ENCODE measurements at regions not wholly inside any gene's neighbourhood (a gene's known extent, or its start where the extent isn't known, plus 50 kb on each side); places are given as distances from the start of the nearest gene placed in this dataset.
A peak's percentile ranks its signal among the peaks of the same experiment; 100 is the strongest.

GRCh38 chr6:41418741-41419140 is 83.3 kb downstream of the NCR2 start:
- Histone ChIP-seq H3K27me3 (ENCODE audit: control insufficient read depth in 2 of 2, insufficient read depth in 1 of 2, low read length in 1 of 2) (peaks cover 4 to 22% of the 10 kb centered on the region in 2 donors), H3K27ac (ENCODE audit: low read depth in 1 of 2, low read length in 1 of 2) (no peak overlapping the region), H3K36me3 (ENCODE audit: control insufficient read depth in 2 of 2, insufficient read depth in 2 of 2, low read length in 1 of 2) (no peaks in the 10 kb centered on the region), H3K4me1 (ENCODE audit: control insufficient read depth in 2 of 2, insufficient read depth in 2 of 2, low read length in 2 of 2) (peaks cover 25 to 43% of the 10 kb centered on the region in 2 donors), H3K9me3 (ENCODE audit: control insufficient read depth in 2 of 2, insufficient read depth in 1 of 2, low read length in 1 of 2) (peaks cover 0 to 5% of the 10 kb centered on the region in 2 donors), H3K4me3 (ENCODE audit: low read length in 2 of 2) (no peak overlapping the region)
- DNase-seq (ENCODE audit: low read depth in 6 of 9, low spot score in 9 of 9): no peak
- WGBS: 97% methylated on average over 2 of the region's 2 CpGs

- no peaks in the 10 kb centered on the region for H3K36me3 ChIP-seq (ENCODE audit: control insufficient read depth in 2 of 2, insufficient read depth in 2 of 2, low read length in 1 of 2)
- no peak overlapping the region for H3K27ac ChIP-seq (ENCODE audit: low read depth in 1 of 2, low read length in 1 of 2)
- H3K9me3 ChIP-seq (ENCODE audit: control insufficient read depth in 2 of 2, insufficient read depth in 1 of 2, low read length in 1 of 2): peaks cover 0 to 5% of the 10 kb centered on the region in 2 donors
- H3K4me1 ChIP-seq (ENCODE audit: control insufficient read depth in 2 of 2, insufficient read depth in 2 of 2, low read length in 2 of 2): peaks cover 25 to 40% of the 10 kb centered on the region in 2 donors
- DNase-seq (ENCODE audit: low read depth in 6 of 9, low spot score in 9 of 9): no peak
- WGBS: 97% methylated on average over 3 of the region's 3 CpGs
- peaks cover 4 to 21% of the 10 kb centered on the region in 2 donors for H3K27me3 ChIP-seq (ENCODE audit: control insufficient read depth in 2 of 2, insufficient read depth in 1 of 2, low read length in 1 of 2)
- no peak overlapping the region for H3K4me3 ChIP-seq (ENCODE audit: low read length in 2 of 2)
Measured at GRCh38 chr6:41419385-41419784, 84.0 kb downstream of the NCR2 start.

GRCh38 chr6:41420186-41420585 is 84.8 kb downstream of the NCR2 start:
- H3K27ac ChIP-seq (ENCODE audit: low read depth in 1 of 2, low read length in 1 of 2): no peak overlapping the region
- DNase-seq (ENCODE audit: low read depth in 6 of 9, low spot score in 9 of 9): no peak
- H3K36me3 ChIP-seq (ENCODE audit: control insufficient read depth in 2 of 2, insufficient read depth in 2 of 2, low read length in 1 of 2): no peaks in the 10 kb centered on the region
- peaks cover 22 to 35% of the 10 kb centered on the region in 2 donors for H3K4me1 ChIP-seq (ENCODE audit: control insufficient read depth in 2 of 2, insufficient read depth in 2 of 2, low read length in 2 of 2)
- WGBS: 94% methylated on average over 4 of the region's 4 CpGs
- H3K9me3 ChIP-seq (ENCODE audit: control insufficient read depth in 2 of 2, insufficient read depth in 1 of 2, low read length in 1 of 2): peaks cover 0 to 5% of the 10 kb centered on the region in 2 donors
- peaks cover 4 to 21% of the 10 kb centered on the region in 2 donors for H3K27me3 ChIP-seq (ENCODE audit: control insufficient read depth in 2 of 2, insufficient read depth in 1 of 2, low read length in 1 of 2)
- H3K4me3 ChIP-seq (ENCODE audit: low read length in 2 of 2): no peak overlapping the region

GRCh38 chr6:41422161-41422560 is 86.8 kb downstream of the NCR2 start:
- H3K9me3 ChIP-seq (ENCODE audit: control insufficient read depth in 2 of 2, insufficient read depth in 1 of 2, low read length in 1 of 2): peaks cover 0 to 5% of the 10 kb centered on the region in 2 donors
- H3K4me1 ChIP-seq (ENCODE audit: control insufficient read depth in 2 of 2, insufficient read depth in 2 of 2, low read length in 2 of 2): peaks cover 6 to 25% of the 10 kb centered on the region in 2 donors
- peaks cover 15 to 30% of the 10 kb centered on the region in 2 donors for H3K27me3 ChIP-seq (ENCODE audit: control insufficient read depth in 2 of 2, insufficient read depth in 1 of 2, low read length in 1 of 2)
- H3K27ac ChIP-seq (ENCODE audit: low read depth in 1 of 2, low read length in 1 of 2): no peak overlapping the region
- no peak overlapping the region for H3K4me3 ChIP-seq (ENCODE audit: low read length in 2 of 2)
- WGBS: 89% methylated on average over 5 of the region's 5 CpGs
- H3K36me3 ChIP-seq (ENCODE audit: control insufficient read depth in 2 of 2, insufficient read depth in 2 of 2, low read length in 1 of 2): no peaks in the 10 kb centered on the region
- no peak for DNase-seq (ENCODE audit: low read depth in 6 of 9, low spot score in 9 of 9)

- H3K36me3 ChIP-seq (ENCODE audit: control insufficient read depth in 2 of 2, insufficient read depth in 2 of 2, low read length in 1 of 2): no peaks in the 10 kb centered on the region
- no peak overlapping the region for H3K27ac ChIP-seq (ENCODE audit: low read depth in 1 of 2, low read length in 1 of 2)
- H3K4me1 ChIP-seq (ENCODE audit: control insufficient read depth in 2 of 2, insufficient read depth in 2 of 2, low read length in 2 of 2): peaks cover 5 to 24% of the 10 kb centered on the region in 2 donors
- no peak for DNase-seq (ENCODE audit: low read depth in 6 of 9, low spot score in 9 of 9)
- H3K27me3 ChIP-seq (ENCODE audit: control insufficient read depth in 2 of 2, insufficient read depth in 1 of 2, low read length in 1 of 2): peaks cover 24 to 34% of the 10 kb centered on the region in 2 donors
- peaks cover 0 to 9% of the 10 kb centered on the region in 2 donors for H3K9me3 ChIP-seq (ENCODE audit: control insufficient read depth in 2 of 2, insufficient read depth in 1 of 2, low read length in 1 of 2)
- no peak overlapping the region for H3K4me3 ChIP-seq (ENCODE audit: low read length in 2 of 2)
Measured at GRCh38 chr6:41423002-41423401, 87.6 kb downstream of the NCR2 start.

GRCh38 chr6:41424370-41425058 is 89.1 kb downstream of the NCR2 start:
- peaks cover 38 to 49% of the 10 kb centered on the region in 2 donors for H3K27me3 ChIP-seq (ENCODE audit: control insufficient read depth in 2 of 2, insufficient read depth in 1 of 2, low read length in 1 of 2)
- DNase-seq (ENCODE audit: low read depth in 6 of 9, low spot score in 9 of 9): peak; percentile 52 to 90 (median 79)
- WGBS: 22% methylated on average over 4 of the region's 4 CpGs

GRCh38 chr6:41425511-41425910 is 90.1 kb downstream of the NCR2 start:
- peaks cover 7 to 35% of the 10 kb centered on the region in 2 donors for H3K4me1 ChIP-seq (ENCODE audit: control insufficient read depth in 2 of 2, insufficient read depth in 2 of 2, low read length in 2 of 2)

More at GRCh38 chr6:41424370-41425058, 89.1 kb downstream of the NCR2 start:
- H3K4me3 ChIP-seq (ENCODE audit: low read length in 2 of 2): no peak overlapping the region
- peaks cover 0 to 5% of the 10 kb centered on the region in 2 donors for H3K9me3 ChIP-seq (ENCODE audit: control insufficient read depth in 2 of 2, insufficient read depth in 1 of 2, low read length in 1 of 2)
- H3K4me1 ChIP-seq (ENCODE audit: control insufficient read depth in 2 of 2, insufficient read depth in 2 of 2, low read length in 2 of 2): peaks cover 7 to 35% of the 10 kb centered on the region in 2 donors
- no peaks in the 10 kb centered on the region for H3K36me3 ChIP-seq (ENCODE audit: control insufficient read depth in 2 of 2, insufficient read depth in 2 of 2, low read length in 1 of 2)
- H3K27ac ChIP-seq (ENCODE audit: low read depth in 1 of 2, low read length in 1 of 2): no peak overlapping the region

GRCh38 chr6:41426438-41426851 is 91.0 kb downstream of the NCR2 start:
- 7% methylated on average over 16 of the region's 16 CpGs for WGBS
- H3K27ac ChIP-seq (ENCODE audit: low read depth in 1 of 2, low read length in 1 of 2): no peak overlapping the region
- H3K4me1 ChIP-seq (ENCODE audit: control insufficient read depth in 2 of 2, insufficient read depth in 2 of 2, low read length in 2 of 2): peaks cover 7 to 35% of the 10 kb centered on the region in 2 donors
- H3K36me3 ChIP-seq (ENCODE audit: control insufficient read depth in 2 of 2, insufficient read depth in 2 of 2, low read length in 1 of 2): no peaks in the 10 kb centered on the region
- no peak overlapping the region for H3K4me3 ChIP-seq (ENCODE audit: low read length in 2 of 2)
- H3K27me3 ChIP-seq (ENCODE audit: control insufficient read depth in 2 of 2, insufficient read depth in 1 of 2, low read length in 1 of 2): peaks cover 39 to 67% of the 10 kb centered on the region in 2 donors
- H3K9me3 ChIP-seq (ENCODE audit: control insufficient read depth in 2 of 2, insufficient read depth in 1 of 2, low read length in 1 of 2): peaks cover 0 to 4% of the 10 kb centered on the region in 2 donors
- DNase-seq (ENCODE audit: low read depth in 6 of 9, low spot score in 9 of 9): peak in 1 of 9 donors; percentile 74

More at GRCh38 chr6:41425511-41425910, 90.1 kb downstream of the NCR2 start:
- DNase-seq (ENCODE audit: low read depth in 6 of 9, low spot score in 9 of 9): no peak
- 97% methylated on average over 1 of the region's 1 CpG for WGBS
- H3K36me3 ChIP-seq (ENCODE audit: control insufficient read depth in 2 of 2, insufficient read depth in 2 of 2, low read length in 1 of 2): no peaks in the 10 kb centered on the region
- H3K4me3 ChIP-seq (ENCODE audit: low read length in 2 of 2): no peak overlapping the region
- no peak overlapping the region for H3K27ac ChIP-seq (ENCODE audit: low read depth in 1 of 2, low read length in 1 of 2)
- peaks cover 0 to 4% of the 10 kb centered on the region in 2 donors for H3K9me3 ChIP-seq (ENCODE audit: control insufficient read depth in 2 of 2, insufficient read depth in 1 of 2, low read length in 1 of 2)
- peaks cover 39 to 59% of the 10 kb centered on the region in 2 donors for H3K27me3 ChIP-seq (ENCODE audit: control insufficient read depth in 2 of 2, insufficient read depth in 1 of 2, low read length in 1 of 2)

- 7% methylated on average over 30 of the region's 30 CpGs for WGBS
- peak in 1 of 9 donors; percentile 57 for DNase-seq (ENCODE audit: low read depth in 6 of 9, low spot score in 9 of 9)
- Histone ChIP-seq H3K27me3 (ENCODE audit: control insufficient read depth in 2 of 2, insufficient read depth in 1 of 2, low read length in 1 of 2) (peaks cover 39 to 68% of the 10 kb centered on the region in 2 donors), H3K4me1 (ENCODE audit: control insufficient read depth in 2 of 2, insufficient read depth in 2 of 2, low read length in 2 of 2) (peaks cover 7 to 35% of the 10 kb centered on the region in 2 donors), H3K9me3 (ENCODE audit: control insufficient read depth in 2 of 2, insufficient read depth in 1 of 2, low read length in 1 of 2) (peaks cover 0 to 4% of the 10 kb centered on the region in 2 donors), H3K36me3 (ENCODE audit: control insufficient read depth in 2 of 2, insufficient read depth in 2 of 2, low read length in 1 of 2) (no peaks in the 10 kb centered on the region), H3K27ac (ENCODE audit: low read depth in 1 of 2, low read length in 1 of 2) (no peak overlapping the region), H3K4me3 (ENCODE audit: low read length in 2 of 2) (peak overlapping the region in 1 of 2 donors; percentile 37)
Measured at GRCh38 chr6:41426888-41427641, 91.7 kb downstream of the NCR2 start.

All from thymus (tissue), 11 donors.